HEK293 (cell line): ENCODE measurements at regions not wholly inside any gene's neighbourhood (a gene's known extent, or its start where the extent isn't known, plus 50 kb on each side); places are given as distances from the start of the nearest gene placed in this dataset.

ENCODE experiments used
- BCL11A ChIP-seq: fragments of 450-650 bp; formaldehyde crosslinking; IDR thresholded peaks from 2 replicates; pipeline ENCODE4 v1.5.1; 2016; ENCODE audit warnings: low read depth, missing biosample characterization, missing genetic modification characterization
- CTCF ChIP-seq: fragments of 450-650 bp; formaldehyde crosslinking; IDR thresholded peaks from 2 replicates; pipeline ENCODE4 v1.5.1; 2016; ENCODE audit warnings: missing biosample characterization, missing genetic modification characterization
- GLI4 ChIP-seq: fragments of 450-650 bp; formaldehyde crosslinking; IDR thresholded peaks from 2 replicates; pipeline ENCODE4 v1.5.1; 2016; ENCODE audit warnings: missing biosample characterization, missing genetic modification characterization
- HOXC10 ChIP-seq: sonication (generic); formaldehyde crosslinking; IDR thresholded peaks from 2 replicates; pipeline ENCODE4 v1.8.1; 2023; ENCODE audit warnings: mild to moderate bottlenecking, missing genetic modification reagents
- MEIS1 ChIP-seq: sonication (generic); formaldehyde crosslinking; IDR thresholded peaks from 2 replicates; pipeline ENCODE4 v1.8.1; 2022; ENCODE audit warnings: missing genetic modification reagents, mild to moderate bottlenecking, borderline replicate concordance
- SCRT2 ChIP-seq: fragments of 450-650 bp; formaldehyde crosslinking; IDR thresholded peaks from 2 replicates; pipeline ENCODE4 v1.5.1; 2016; ENCODE audit warnings: missing biosample characterization, missing genetic modification characterization
- SETDB1 ChIP-seq: IDR thresholded peaks from one replicate; pipeline ENCODE4 v1.6.1; 2017; ENCODE audit warnings: mild to moderate bottlenecking, low read length, moderate library complexity, mixed read lengths; ENCODE audit not compliant: insufficient read length
- ZFP69B ChIP-seq: fragments of 450-650 bp; formaldehyde crosslinking; IDR thresholded peaks from 2 replicates; pipeline ENCODE4 v1.5.1; 2016; ENCODE audit warnings: missing biosample characterization, missing genetic modification characterization
- ZNF132 ChIP-seq: fragments of 450-650 bp; formaldehyde crosslinking; IDR thresholded peaks from 2 replicates; pipeline ENCODE4 v1.5.1; 2017; ENCODE audit warnings: missing biosample characterization, missing genetic modification characterization, borderline replicate concordance
- ZNF169 ChIP-seq: fragments of 450-650 bp; formaldehyde crosslinking; IDR thresholded peaks from 2 replicates; pipeline ENCODE4 v1.5.1; 2016; ENCODE audit warnings: missing biosample characterization, missing genetic modification characterization
- ZNF18 ChIP-seq: fragments of 450-650 bp; formaldehyde crosslinking; IDR thresholded peaks from 2 replicates; pipeline ENCODE4 v1.5.1; 2016; ENCODE audit warnings: missing biosample characterization, missing genetic modification characterization
- ZNF19 ChIP-seq: fragments of 450-650 bp; formaldehyde crosslinking; IDR thresholded peaks from 2 replicates; pipeline ENCODE4; 2016; ENCODE audit warnings: missing biosample characterization, missing genetic modification characterization, low read depth
- ZNF2 ChIP-seq: fragments of 450-650 bp; formaldehyde crosslinking; IDR thresholded peaks from 2 replicates; pipeline ENCODE4 v1.5.1; 2016; ENCODE audit warnings: missing biosample characterization, missing genetic modification characterization
- ZNF211 ChIP-seq: fragments of 450-650 bp; formaldehyde crosslinking; IDR thresholded peaks from 2 replicates; pipeline ENCODE4 v1.5.1; 2016; ENCODE audit warnings: low read depth, missing biosample characterization, missing genetic modification characterization
- ZNF24 ChIP-seq: fragments of 450-650 bp; formaldehyde crosslinking; IDR thresholded peaks from 2 replicates; pipeline ENCODE4 v1.5.1; 2016; ENCODE audit warnings: missing biosample characterization, missing genetic modification characterization
- ZNF274 ChIP-seq, 2 experiments: fragments of 200-500 bp in 1 of 2; fragments of 450-650 bp in 1 of 2; sonication (Bioruptor generic) in 1 of 2; formaldehyde crosslinking in 1 of 2; IDR thresholded peaks; 2 replicates each; pipeline versions ENCODE4 v1.5.1 to v1.6.1; 2014 to 2016; ENCODE audit warnings: borderline replicate concordance in 1 of 2, inconsistent platforms in 1 of 2, low read length in 1 of 2, missing biosample characterization in 1 of 2, missing genetic modification characterization in 1 of 2
- ZNF311 ChIP-seq: fragments of 450-650 bp; formaldehyde crosslinking; IDR thresholded peaks from 2 replicates; pipeline ENCODE4 v1.5.1; 2017; ENCODE audit warnings: missing biosample characterization, missing genetic modification characterization, borderline replicate concordance
- ZNF335 ChIP-seq: fragments of 450-650 bp; formaldehyde crosslinking; conservative IDR thresholded peaks from 2 replicates; pipeline ENCODE4 v1.5.1; 2016; ENCODE audit warnings: missing biosample characterization, missing genetic modification characterization
- ZNF341 ChIP-seq: fragments of 450-650 bp; formaldehyde crosslinking; IDR thresholded peaks from 2 replicates; pipeline ENCODE4; 2016; ENCODE audit warnings: low read depth, missing biosample characterization, missing genetic modification characterization
- ZNF394 ChIP-seq: fragments of 450-650 bp; formaldehyde crosslinking; IDR thresholded peaks from 2 replicates; pipeline ENCODE4 v1.5.1; 2016; ENCODE audit warnings: missing biosample characterization, missing genetic modification characterization, mild to moderate bottlenecking, moderate library complexity, borderline replicate concordance
- ZNF404 ChIP-seq: fragments of 450-650 bp; formaldehyde crosslinking; IDR thresholded peaks from 2 replicates; pipeline ENCODE4 v1.5.1; 2017; ENCODE audit warnings: missing biosample characterization, missing genetic modification characterization
- ZNF488 ChIP-seq: fragments of 450-650 bp; formaldehyde crosslinking; IDR thresholded peaks from 2 replicates; pipeline ENCODE4 v1.5.1; 2016; ENCODE audit warnings: missing biosample characterization, missing genetic modification characterization
- ZNF555 ChIP-seq: fragments of 450-650 bp; formaldehyde crosslinking; conservative IDR thresholded peaks from 2 replicates; pipeline ENCODE4 v1.5.1; 2017; ENCODE audit warnings: missing biosample characterization, mild to moderate bottlenecking, missing genetic modification characterization, inconsistent platforms
- ZNF621 ChIP-seq: fragments of 450-650 bp; formaldehyde crosslinking; IDR thresholded peaks from 2 replicates; pipeline ENCODE4 v1.5.1; 2017; ENCODE audit warnings: missing biosample characterization, missing genetic modification characterization
- ZNF623 ChIP-seq: fragments of 450-650 bp; formaldehyde crosslinking; IDR thresholded peaks from 2 replicates; pipeline ENCODE4 v1.5.1; 2016; ENCODE audit warnings: missing biosample characterization, missing genetic modification characterization
- ZNF624 ChIP-seq: fragments of 450-650 bp; formaldehyde crosslinking; IDR thresholded peaks from 2 replicates; pipeline ENCODE4 v1.5.1; 2017; ENCODE audit warnings: missing biosample characterization, missing genetic modification characterization
- ZNF658 ChIP-seq: fragments of 450-650 bp; formaldehyde crosslinking; IDR thresholded peaks from 2 replicates; pipeline ENCODE4; 2016; ENCODE audit warnings: missing biosample characterization, missing genetic modification characterization
- ZNF664 ChIP-seq: fragments of 450-650 bp; formaldehyde crosslinking; IDR thresholded peaks from 2 replicates; pipeline ENCODE4 v1.5.1; 2016; ENCODE audit warnings: missing biosample characterization, missing genetic modification characterization
- ZNF76 ChIP-seq: fragments of 450-650 bp; formaldehyde crosslinking; IDR thresholded peaks from 2 replicates; pipeline ENCODE4; 2016; ENCODE audit warnings: low read depth, missing biosample characterization, missing genetic modification characterization, borderline replicate concordance
- ZNF791 ChIP-seq: fragments of 450-650 bp; formaldehyde crosslinking; IDR thresholded peaks from 2 replicates; pipeline ENCODE4 v1.5.1; 2016; ENCODE audit warnings: missing biosample characterization, missing genetic modification characterization
- ZNF837 ChIP-seq: fragments of 450-650 bp; formaldehyde crosslinking; IDR thresholded peaks from 2 replicates; pipeline ENCODE4 v1.5.1; 2016; ENCODE audit warnings: missing biosample characterization, missing genetic modification characterization
- ZSCAN23 ChIP-seq: fragments of 450-650 bp; formaldehyde crosslinking; IDR thresholded peaks from 2 replicates; pipeline ENCODE4 v1.5.1; 2016; ENCODE audit warnings: missing biosample characterization, missing genetic modification characterization
- TF ChIP-seq, protein P1 (sequence below): fragments of 450-650 bp; formaldehyde crosslinking; IDR thresholded peaks from 2 replicates; pipeline ENCODE4; 2016; ENCODE audit warnings: missing biosample characterization, missing genetic modification characterization
- TF ChIP-seq, protein P2 (sequence below): fragments of 450-650 bp; formaldehyde crosslinking; IDR thresholded peaks from 2 replicates; pipeline ENCODE4 v1.5.1; 2016; ENCODE audit warnings: missing biosample characterization, missing genetic modification characterization

- TF ChIP-seq ZFP69B (tag by site-specific recombination) (no peak), ZNF274 (IDR thresholded peaks at IDR 0.05; ENCODE audit: low read length) (no peak), ZNF274 (tag by site-specific recombination; IDR thresholded peaks at IDR 0.05; ENCODE audit: borderline replicate concordance) (no peak), ZNF311 (tag by site-specific recombination) (no peak), ZNF335 (tag by site-specific recombination) (peak; percentile 49; the same call in 1 of the 2 replicates), MEIS1 (CRISPR knock-in tag) (no peak), ZNF555 (tag by site-specific recombination) (no peak), ZNF791 (tag by site-specific recombination) (no peak), ZNF24 (tag by site-specific recombination) (0 out of 2 replicates have a peak, but pooled peaks have one; percentile 32), ZNF623 (no peak), ZNF19 (tag by site-specific recombination) (no peak), ZNF624 (tag by site-specific recombination) (no peak), BCL11A (tag by site-specific recombination) (no peak), ZNF394 (tag by site-specific recombination) (no peak), ZNF837 (tag by site-specific recombination) (no peak), ZNF76 (no peak), ZNF488 (tag by site-specific recombination) (no peak), ZNF341 (peak; percentile 79), SETDB1 (no peak), HOXC10 (no peak), ZNF18 (tag by site-specific recombination) (no peak), ZNF664 (peak; percentile 0; the same call in 1 of the 2 replicates), ZNF169 (tag by site-specific recombination) (no peak), ZNF404 (tag by site-specific recombination) (peak; percentile 57; the same call in 1 of the 2 replicates), CTCF (tag by site-specific recombination) (no peak), ZNF2 (tag by site-specific recombination) (no peak), ZNF658 (tag by site-specific recombination) (no peak), ZNF132 (tag by site-specific recombination) (no peak), SCRT2 (peak; percentile 88), ZNF621 (tag by site-specific recombination) (no peak), ZSCAN23 (no peak), ZNF211 (tag by site-specific recombination) (no peak), GLI4 (no peak)
- TF ChIP-seq, protein P1, sequence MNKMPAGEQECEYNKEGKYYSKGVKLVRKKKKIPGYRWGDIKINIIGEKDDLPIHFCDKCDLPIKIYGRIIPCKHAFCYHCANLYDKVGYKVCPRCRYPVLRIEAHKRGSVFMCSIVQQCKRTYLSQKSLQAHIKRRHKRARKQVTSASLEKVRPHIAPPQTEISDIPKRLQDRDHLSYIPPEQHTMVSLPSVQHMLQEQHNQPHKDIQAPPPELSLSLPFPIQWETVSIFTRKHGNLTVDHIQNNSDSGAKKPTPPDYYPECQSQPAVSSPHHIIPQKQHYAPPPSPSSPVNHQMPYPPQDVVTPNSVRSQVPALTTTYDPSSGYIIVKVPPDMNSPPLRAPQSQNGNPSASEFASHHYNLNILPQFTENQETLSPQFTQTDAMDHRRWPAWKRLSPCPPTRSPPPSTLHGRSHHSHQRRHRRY (tag by site-specific recombination), result no peak
- TF ChIP-seq, protein P2, sequence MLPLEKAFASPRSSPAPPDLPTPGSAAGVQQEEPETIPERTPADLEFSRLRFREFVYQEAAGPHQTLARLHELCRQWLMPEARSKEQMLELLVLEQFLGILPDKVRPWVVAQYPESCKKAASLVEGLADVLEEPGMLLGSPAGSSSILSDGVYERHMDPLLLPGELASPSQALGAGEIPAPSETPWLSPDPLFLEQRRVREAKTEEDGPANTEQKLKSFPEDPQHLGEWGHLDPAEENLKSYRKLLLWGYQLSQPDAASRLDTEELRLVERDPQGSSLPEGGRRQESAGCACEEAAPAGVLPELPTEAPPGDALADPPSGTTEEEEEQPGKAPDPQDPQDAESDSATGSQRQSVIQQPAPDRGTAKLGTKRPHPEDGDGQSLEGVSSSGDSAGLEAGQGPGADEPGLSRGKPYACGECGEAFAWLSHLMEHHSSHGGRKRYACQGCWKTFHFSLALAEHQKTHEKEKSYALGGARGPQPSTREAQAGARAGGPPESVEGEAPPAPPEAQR (tag by site-specific recombination), result no peak
These were observed 57.6 kb upstream of the NEO1 start (continued) for GRCh38 chr15:72994534-72995177.
